GM12892 (cell line): ENCODE measurements at regions not wholly inside any gene's neighbourhood (a gene's known extent, or its start where the extent isn't known, plus 50 kb on each side); places are given as distances from the start of the nearest gene placed in this dataset.

Source experiments
- POLR2A ChIP-seq: IDR thresholded peaks from 2 replicates; pipeline ENCODE4 v1.6.1; 2011; ENCODE audit warnings: low read depth, low read length, control low read depth
- POLR2AphosphoS5 ChIP-seq: IDR thresholded peaks from 2 replicates; pipeline ENCODE4 v1.6.1; 2011; ENCODE audit warnings: low read depth, low read length, control low read depth
- TAF1 ChIP-seq: IDR thresholded peaks from 2 replicates; pipeline ENCODE4 v1.6.1; 2011; ENCODE audit warnings: low read depth, mild to moderate bottlenecking, control low read depth, low read length, borderline replicate concordance

DNA sequence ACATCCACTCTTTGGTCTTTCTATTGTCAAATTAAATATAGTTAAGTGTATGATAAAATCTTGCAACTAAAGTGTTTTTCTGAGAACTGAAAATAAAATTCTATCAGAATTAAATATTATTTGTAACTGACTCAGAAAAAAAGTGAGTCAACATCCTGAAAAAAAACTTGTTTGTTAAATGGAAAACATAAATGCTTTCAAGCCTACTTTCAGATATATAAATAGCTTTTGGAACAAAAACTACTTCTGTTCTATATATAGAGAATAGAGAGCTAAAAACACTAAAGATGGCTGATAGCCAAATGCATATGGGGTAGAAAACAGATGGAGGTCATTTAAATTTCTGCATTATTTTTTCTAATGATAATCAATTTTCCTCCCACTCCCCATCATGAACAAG is 61.8 kb downstream of the PIK3C2A start:
- TF ChIP-seq POLR2AphosphoS5 (no peak), POLR2A (no peak), TAF1 (no peak)
